ENCODE measurements at regions not wholly inside any gene's neighbourhood (a gene's known extent, or its start where the extent isn't known, plus 50 kb on each side); places are given as distances from the start of the nearest gene placed in this dataset.

GRCh38 chr4:185071236-185071811 lies 53.0 kb downstream of the HELT start:
- H3K9ac ChIP-seq = no peak overlapping the region
- peak; percentile 34 for DNase-seq (ENCODE audit: low spot score)
- TF ChIP-seq EZH2phosphoT487 (IDR thresholded peaks at IDR 0.05) (no peak), EZH2 (IDR thresholded peaks at IDR 0.05) (no peak)
- TF ChIP-seq, protein P1, sequence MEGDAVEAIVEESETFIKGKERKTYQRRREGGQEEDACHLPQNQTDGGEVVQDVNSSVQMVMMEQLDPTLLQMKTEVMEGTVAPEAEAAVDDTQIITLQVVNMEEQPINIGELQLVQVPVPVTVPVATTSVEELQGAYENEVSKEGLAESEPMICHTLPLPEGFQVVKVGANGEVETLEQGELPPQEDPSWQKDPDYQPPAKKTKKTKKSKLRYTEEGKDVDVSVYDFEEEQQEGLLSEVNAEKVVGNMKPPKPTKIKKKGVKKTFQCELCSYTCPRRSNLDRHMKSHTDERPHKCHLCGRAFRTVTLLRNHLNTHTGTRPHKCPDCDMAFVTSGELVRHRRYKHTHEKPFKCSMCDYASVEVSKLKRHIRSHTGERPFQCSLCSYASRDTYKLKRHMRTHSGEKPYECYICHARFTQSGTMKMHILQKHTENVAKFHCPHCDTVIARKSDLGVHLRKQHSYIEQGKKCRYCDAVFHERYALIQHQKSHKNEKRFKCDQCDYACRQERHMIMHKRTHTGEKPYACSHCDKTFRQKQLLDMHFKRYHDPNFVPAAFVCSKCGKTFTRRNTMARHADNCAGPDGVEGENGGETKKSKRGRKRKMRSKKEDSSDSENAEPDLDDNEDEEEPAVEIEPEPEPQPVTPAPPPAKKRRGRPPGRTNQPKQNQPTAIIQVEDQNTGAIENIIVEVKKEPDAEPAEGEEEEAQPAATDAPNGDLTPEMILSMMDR (IDR thresholded peaks at IDR 0.05) = no peak
- no peaks in the 10 kb centered on the region for H4K20me1 ChIP-seq (ENCODE audit: low read depth)
- H3K27me3 Mint-ChIP-seq (ENCODE audit: insufficient read depth, low read depth) = peaks cover 10% of the 10 kb centered on the region
- no peaks in the 10 kb centered on the region for H3K9me3 ChIP-seq (ENCODE audit: low read depth)
- H3K36me3 ChIP-seq = no peaks in the 10 kb centered on the region
- H3K27ac Mint-ChIP-seq = no peak overlapping the region
- H3K27ac ChIP-seq = no peak overlapping the region
- H3K9me3 Mint-ChIP-seq = no peaks in the 10 kb centered on the region
- no peak overlapping the region for H3K4me3 Mint-ChIP-seq
- H3K36me3 Mint-ChIP-seq = no peaks in the 10 kb centered on the region
- no peak overlapping the region for H2AFZ ChIP-seq (replicated peaks)
- peaks cover 9% of the 10 kb centered on the region for H3K4me1 Mint-ChIP-seq
- H3K79me2 ChIP-seq (ENCODE audit: low read depth) = no peaks in the 10 kb centered on the region
- H3K27me3 ChIP-seq = no peaks in the 10 kb centered on the region
- peaks cover 3% of the 10 kb centered on the region for H3K4me1 ChIP-seq
- no peak overlapping the region for H3K4me3 ChIP-seq
- H3F3A ChIP-seq (ENCODE audit: low read depth) = no peaks in the 10 kb centered on the region
- H3K4me2 ChIP-seq = no peak overlapping the region

DNA sequence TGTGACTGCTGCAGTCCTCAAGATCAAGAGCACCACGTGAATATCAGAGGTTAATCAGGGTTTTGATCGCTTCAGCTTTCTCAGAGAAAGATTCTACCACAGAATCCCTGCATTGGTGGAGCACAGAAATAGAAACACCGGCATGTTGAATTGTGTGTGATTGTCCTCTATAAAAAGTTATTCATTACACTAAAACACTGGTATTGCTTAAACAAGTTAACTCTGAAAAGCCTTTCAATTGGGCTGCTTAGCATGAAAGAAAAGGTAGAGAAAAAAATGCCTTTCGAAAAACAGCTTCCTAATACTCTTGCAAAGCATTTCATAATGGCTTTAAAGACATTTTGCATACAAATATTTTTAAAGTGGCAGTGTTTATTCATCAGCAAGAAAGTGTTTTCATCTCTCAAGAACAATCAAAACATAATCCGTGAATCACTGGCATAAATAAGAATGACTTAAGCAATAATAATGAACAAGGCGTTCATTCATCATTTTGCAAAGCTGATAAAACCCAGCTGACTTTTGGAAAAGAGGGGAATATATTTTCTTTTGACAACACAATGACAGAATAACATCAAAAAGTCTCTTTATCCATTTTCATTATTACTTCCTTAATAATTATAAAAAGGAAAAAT lies 61.1 kb downstream of the HELT start:
- Histone ChIP-seq H3K36me3 (no peaks in the 10 kb centered on the region), H3K9me3 (ENCODE audit: low read depth) (no peaks in the 10 kb centered on the region), H3F3A (ENCODE audit: low read depth) (no peaks in the 10 kb centered on the region), H3K4me2 (no peak overlapping the region), H3K79me2 (ENCODE audit: low read depth) (no peaks in the 10 kb centered on the region), H3K27me3 (no peaks in the 10 kb centered on the region), H3K4me3 (no peak overlapping the region), H3K27ac (no peak overlapping the region), H4K20me1 (ENCODE audit: low read depth) (no peaks in the 10 kb centered on the region), H3K4me1 (no peaks in the 10 kb centered on the region), H3K9ac (no peak overlapping the region), H2AFZ (replicated peaks) (no peak overlapping the region)
- no peaks in the 10 kb centered on the region for H3K9me3 Mint-ChIP-seq
- H3K4me3 Mint-ChIP-seq = no peak overlapping the region
- DNase-seq (ENCODE audit: low spot score) = no peak
- H3K27ac Mint-ChIP-seq = no peak overlapping the region
- H3K27me3 Mint-ChIP-seq (ENCODE audit: insufficient read depth, low read depth) = peaks cover 3% of the 10 kb centered on the region
- no peaks in the 10 kb centered on the region for H3K36me3 Mint-ChIP-seq
- no peak for TF ChIP-seq EZH2phosphoT487 (IDR thresholded peaks at IDR 0.05)
- no peak for TF ChIP-seq EZH2 (IDR thresholded peaks at IDR 0.05)
- TF ChIP-seq, protein P1 (IDR thresholded peaks at IDR 0.05) = no peak
- no peaks in the 10 kb centered on the region for H3K4me1 Mint-ChIP-seq

DNA sequence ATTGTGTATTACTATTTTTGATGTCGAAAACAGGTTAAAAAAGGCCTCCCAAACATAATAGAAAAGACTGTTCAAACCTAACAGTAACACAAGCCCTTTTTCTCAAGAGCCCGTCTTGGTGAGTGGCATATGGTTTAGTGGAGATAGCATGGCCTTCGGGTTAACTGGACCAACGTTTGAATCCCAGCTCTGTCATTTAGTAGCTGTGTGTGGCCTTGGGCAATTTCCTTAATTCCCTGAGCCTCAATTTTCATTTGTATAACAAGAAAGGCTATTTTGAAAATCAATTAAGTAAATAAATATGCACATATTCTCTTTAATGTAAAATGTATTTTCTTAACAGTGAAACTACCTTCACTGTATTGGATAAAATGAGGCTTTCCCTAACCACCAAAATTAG lies 62.3 kb downstream of the HELT start:
- no peaks in the 10 kb centered on the region for H3K36me3 ChIP-seq
- no peaks in the 10 kb centered on the region for H3K79me2 ChIP-seq (ENCODE audit: low read depth)
- TF ChIP-seq EZH2 (IDR thresholded peaks at IDR 0.05) (no peak), EZH2phosphoT487 (IDR thresholded peaks at IDR 0.05) (no peak)
- TF ChIP-seq, protein P1 (IDR thresholded peaks at IDR 0.05) = no peak
- no peaks in the 10 kb centered on the region for H3K27me3 ChIP-seq
- no peaks in the 10 kb centered on the region for H3K9me3 Mint-ChIP-seq
- no peak for DNase-seq (ENCODE audit: low spot score)
- no peak overlapping the region for H3K4me3 Mint-ChIP-seq
- H3K4me1 Mint-ChIP-seq = no peaks in the 10 kb centered on the region
- H3K36me3 Mint-ChIP-seq = no peaks in the 10 kb centered on the region
- H3K4me2 ChIP-seq = no peak overlapping the region
- no peaks in the 10 kb centered on the region for H3K27me3 Mint-ChIP-seq (ENCODE audit: insufficient read depth, low read depth)
- no peak overlapping the region for H3K9ac ChIP-seq
- no peak overlapping the region for H2AFZ ChIP-seq (replicated peaks)
- no peaks in the 10 kb centered on the region for H3K9me3 ChIP-seq (ENCODE audit: low read depth)
- no peak overlapping the region for H3K4me3 ChIP-seq
- no peaks in the 10 kb centered on the region for H3K4me1 ChIP-seq
- no peak overlapping the region for H3K27ac Mint-ChIP-seq
- H3F3A ChIP-seq (ENCODE audit: low read depth) = no peaks in the 10 kb centered on the region
- no peaks in the 10 kb centered on the region for H4K20me1 ChIP-seq (ENCODE audit: low read depth)
- no peak overlapping the region for H3K27ac ChIP-seq
